ENCODE measurements at regions not wholly inside any gene's neighbourhood (a gene's known extent, or its start where the extent isn't known, plus 50 kb on each side); places are given as distances from the start of the nearest gene placed in this dataset.
"Not testable (repeated sequence)": the region's sequence is repeated elsewhere in the genome, so short reads cannot be mapped to it uniquely, and the experiment has no call there.

DNA sequence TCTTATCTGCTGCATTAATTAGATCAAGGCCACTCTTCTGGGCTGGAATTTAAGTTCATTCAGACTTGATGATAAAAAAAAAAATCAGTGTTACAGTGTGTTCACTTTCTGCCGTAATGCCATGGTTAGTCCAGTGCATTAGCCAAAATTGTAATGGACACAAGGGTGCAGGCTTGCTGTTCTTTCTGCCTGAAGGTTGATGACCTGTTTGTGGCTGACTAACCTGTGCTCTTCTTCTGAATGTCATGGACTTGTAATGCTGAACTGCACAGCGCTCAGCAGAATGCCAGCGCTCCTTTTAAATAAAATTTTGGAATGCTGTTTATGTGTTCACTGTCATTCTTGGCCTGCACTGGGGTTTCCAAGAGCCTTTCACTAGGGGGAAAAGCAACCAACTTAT, 323.2 kb downstream of the ZNF248 start:
- H3K4me1 ChIP-seq = no peaks in the 10 kb centered on the region
- ChIA-PET POLR2A (no interaction called here), CTCF (no interaction called here)
- H3K36me3 ChIP-seq (ENCODE audit: control insufficient read depth, insufficient read depth, low read length) = no peaks in the 10 kb centered on the region
- no TSS peak for BruUV-seq (replicated peaks)
- no peaks in the 10 kb centered on the region for H3K27me3 Mint-ChIP-seq (ENCODE audit: insufficient read depth, unreplicated experiment)
- H3K27ac Mint-ChIP-seq (ENCODE audit: unreplicated experiment) = no peak overlapping the region
- H3K9me3 ChIP-seq = peaks cover 18% of the 10 kb centered on the region; the same call in 1 of the 2 replicates
- H3K4me3 Mint-ChIP-seq (ENCODE audit: unreplicated experiment) = no peak overlapping the region
- DNase-seq = no peak
- H3K36me3 Mint-ChIP-seq (ENCODE audit: insufficient read depth, unreplicated experiment) = no peaks in the 10 kb centered on the region
- TF ChIP-seq, protein P1, sequence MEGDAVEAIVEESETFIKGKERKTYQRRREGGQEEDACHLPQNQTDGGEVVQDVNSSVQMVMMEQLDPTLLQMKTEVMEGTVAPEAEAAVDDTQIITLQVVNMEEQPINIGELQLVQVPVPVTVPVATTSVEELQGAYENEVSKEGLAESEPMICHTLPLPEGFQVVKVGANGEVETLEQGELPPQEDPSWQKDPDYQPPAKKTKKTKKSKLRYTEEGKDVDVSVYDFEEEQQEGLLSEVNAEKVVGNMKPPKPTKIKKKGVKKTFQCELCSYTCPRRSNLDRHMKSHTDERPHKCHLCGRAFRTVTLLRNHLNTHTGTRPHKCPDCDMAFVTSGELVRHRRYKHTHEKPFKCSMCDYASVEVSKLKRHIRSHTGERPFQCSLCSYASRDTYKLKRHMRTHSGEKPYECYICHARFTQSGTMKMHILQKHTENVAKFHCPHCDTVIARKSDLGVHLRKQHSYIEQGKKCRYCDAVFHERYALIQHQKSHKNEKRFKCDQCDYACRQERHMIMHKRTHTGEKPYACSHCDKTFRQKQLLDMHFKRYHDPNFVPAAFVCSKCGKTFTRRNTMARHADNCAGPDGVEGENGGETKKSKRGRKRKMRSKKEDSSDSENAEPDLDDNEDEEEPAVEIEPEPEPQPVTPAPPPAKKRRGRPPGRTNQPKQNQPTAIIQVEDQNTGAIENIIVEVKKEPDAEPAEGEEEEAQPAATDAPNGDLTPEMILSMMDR (IDR thresholded peaks at IDR 0.05; ENCODE audit: insufficient read depth in 1 of 2, low read depth in 1 of 2, low read length in 1 of 2, severe bottlenecking in 1 of 2, unreplicated experiment in 1 of 2) = no peak
- no peaks in the 10 kb centered on the region for H3K4me1 Mint-ChIP-seq (ENCODE audit: low read depth, unreplicated experiment)
- intact Hi-C loops (cut with micrococcal nuclease; ENCODE audit: unreplicated experiment) = loop anchor here (5.0 kb wide), 1 partner anchor 48 kb away; no protein-coding TSS in a partner anchor
- peaks cover 15% of the 10 kb centered on the region for H3K9me3 Mint-ChIP-seq (ENCODE audit: unreplicated experiment)
- H3K27me3 ChIP-seq (replicated peaks; ENCODE audit: control insufficient read depth, insufficient read depth, low read length) = no peaks in the 10 kb centered on the region
- no peak overlapping the region for H3K4me3 ChIP-seq (ENCODE audit: low read depth, low read length)

- H3K36me3 ChIP-seq (ENCODE audit: control insufficient read depth, insufficient read depth, low read length); H3K9me3 Mint-ChIP-seq (ENCODE audit: unreplicated experiment); BruUV-seq (replicated peaks); H3K27me3 Mint-ChIP-seq (ENCODE audit: insufficient read depth, unreplicated experiment); H3K4me1 Mint-ChIP-seq (ENCODE audit: low read depth, unreplicated experiment); H3K4me3 Mint-ChIP-seq (ENCODE audit: unreplicated experiment); H3K4me3 ChIP-seq (ENCODE audit: low read depth, low read length); H3K4me1 ChIP-seq; H3K27me3 ChIP-seq (replicated peaks; ENCODE audit: control insufficient read depth, insufficient read depth, low read length); H3K27ac Mint-ChIP-seq (ENCODE audit: unreplicated experiment); H3K36me3 Mint-ChIP-seq (ENCODE audit: insufficient read depth, unreplicated experiment); H3K9me3 ChIP-seq; POLR2A ChIA-PET: not testable (repeated sequence)
- intact Hi-C loops (cut with micrococcal nuclease; ENCODE audit: unreplicated experiment) = loop anchor here (1.0 kb wide), 1 partner anchor 229 kb away; no protein-coding TSS in a partner anchor
- peak in 1 of 2 experiments; percentile 10 for DNase-seq
- TF ChIP-seq, protein P1 (IDR thresholded peaks at IDR 0.05; ENCODE audit: insufficient read depth in 1 of 2, low read depth in 1 of 2, low read length in 1 of 2, severe bottlenecking in 1 of 2, unreplicated experiment in 1 of 2) = peak in 1 of 2 experiments; percentile 31
- CTCF ChIA-PET = interaction anchor here (1.1 kb wide), 1 partner anchor 229 kb away, joined by 7 read pairs; no protein-coding TSS in a partner anchor
Observed at GRCh38 chr10:37525410-37525809, 332.0 kb downstream of the ZNF248 start.

DNA sequence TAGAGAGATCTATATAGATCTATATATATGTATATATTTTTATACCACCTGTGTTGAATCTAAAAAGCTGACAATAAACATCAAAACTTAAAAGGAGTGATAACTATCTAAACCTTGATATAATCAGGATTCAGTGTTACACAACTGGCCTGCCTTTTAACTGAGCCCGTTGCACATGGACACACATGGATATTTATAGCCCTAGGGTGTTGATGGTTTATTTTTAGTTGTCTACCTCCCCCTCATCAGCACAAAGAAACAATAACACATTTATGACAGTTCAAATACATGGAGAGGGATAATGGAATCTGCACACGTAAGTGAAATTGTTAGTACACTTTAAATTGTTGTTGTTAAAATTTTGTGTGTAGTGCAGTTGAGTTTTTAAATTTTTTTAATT, 336.9 kb downstream of the ZNF248 start:
- ChIA-PET CTCF (no interaction called here), POLR2A (no interaction called here)
- intact Hi-C loops (cut with micrococcal nuclease; ENCODE audit: unreplicated experiment) = no loop called here

GRCh38 chr10:37510520-37510919, 346.9 kb downstream of the ZNF248 start:
- CTCF ChIA-PET; H3K27ac Mint-ChIP-seq (ENCODE audit: unreplicated experiment); H3K4me3 Mint-ChIP-seq (ENCODE audit: unreplicated experiment); H3K4me1 Mint-ChIP-seq (ENCODE audit: low read depth, unreplicated experiment); H3K36me3 ChIP-seq (ENCODE audit: control insufficient read depth, insufficient read depth, low read length); H3K9me3 ChIP-seq; H3K4me3 ChIP-seq (ENCODE audit: low read depth, low read length); BruUV-seq (replicated peaks); H3K27me3 ChIP-seq (replicated peaks; ENCODE audit: control insufficient read depth, insufficient read depth, low read length); H3K4me1 ChIP-seq; H3K27me3 Mint-ChIP-seq (ENCODE audit: insufficient read depth, unreplicated experiment); intact Hi-C loops (cut with micrococcal nuclease; ENCODE audit: unreplicated experiment); H3K36me3 Mint-ChIP-seq (ENCODE audit: insufficient read depth, unreplicated experiment); DNase-seq; POLR2A ChIA-PET: not testable (repeated sequence)
- H3K9me3 Mint-ChIP-seq (ENCODE audit: unreplicated experiment) = peaks cover 12% of the 10 kb centered on the region

More for the DNA sequence above, 336.9 kb downstream of the ZNF248 start:
- no TSS peak for BruUV-seq (replicated peaks)
- H3K9me3 Mint-ChIP-seq (ENCODE audit: unreplicated experiment) = no peaks in the 10 kb centered on the region
- H3K4me3 Mint-ChIP-seq (ENCODE audit: unreplicated experiment) = no peak overlapping the region
- TF ChIP-seq, protein P1 (IDR thresholded peaks at IDR 0.05; ENCODE audit: insufficient read depth in 1 of 2, low read depth in 1 of 2, low read length in 1 of 2, severe bottlenecking in 1 of 2, unreplicated experiment in 1 of 2) = no peak
- Histone ChIP-seq H3K9me3 (no peaks in the 10 kb centered on the region), H3K4me1 (no peaks in the 10 kb centered on the region), H3K27me3 (replicated peaks; ENCODE audit: control insufficient read depth, insufficient read depth, low read length) (no peaks in the 10 kb centered on the region), H3K4me3 (ENCODE audit: low read depth, low read length) (no peak overlapping the region), H3K36me3 (ENCODE audit: control insufficient read depth, insufficient read depth, low read length) (no peaks in the 10 kb centered on the region)
- H3K36me3 Mint-ChIP-seq (ENCODE audit: insufficient read depth, unreplicated experiment) = no peaks in the 10 kb centered on the region
- no peaks in the 10 kb centered on the region for H3K27me3 Mint-ChIP-seq (ENCODE audit: insufficient read depth, unreplicated experiment)
- no peaks in the 10 kb centered on the region for H3K4me1 Mint-ChIP-seq (ENCODE audit: low read depth, unreplicated experiment)
- no peak for DNase-seq
- no peak overlapping the region for H3K27ac Mint-ChIP-seq (ENCODE audit: unreplicated experiment)

Data from Caco-2 (cell line).